OCI-LY7 (cell line): ENCODE measurements at regions not wholly inside any gene's neighbourhood (a gene's known extent, or its start where the extent isn't known, plus 50 kb on each side); places are given as distances from the start of the nearest gene placed in this dataset.

Source experiments
- BruUV-seq: library from RNA; stranded (reverse); fragments of 400-500 nt; replicated peaks from 2 replicates; lab custom pipeline; 2021; lab: Mats Ljungman, UMichigan
- CTCF ChIA-PET: fragments of 300-600 bp; sonication (Branson Sonifier 250); formaldehyde crosslinking; loops from one replicate; lab custom pipeline; 2022; ENCODE audit warnings: antibody characterized with exemption; ENCODE audit not compliant: unreplicated experiment; lab: Charles Lee
- POLR2A ChIA-PET: fragments of 300-600 bp; sonication (Branson Sonifier 250); formaldehyde crosslinking; loops from one replicate; lab custom pipeline; 2022; ENCODE audit warnings: antibody characterized with exemption; lab: Charles Lee
- DNase-seq: peaks from one replicate; pipeline ENCODE4 v3.0.0-alpha.2; 2015; ENCODE audit warnings: low spot score
- H2AFZ ChIP-seq: fragments of 200-600 bp; sonication (generic), shearing (Covaris generic); 2 replicates; pipeline ENCODE4 v1.6.1; 2014; ENCODE audit warnings: mild to moderate bottlenecking, antibody characterized with exemption, low read length, moderate library complexity
- H3K27ac ChIP-seq: fragments of 200-600 bp; sonication (generic); 2 replicates; pipeline ENCODE4 v1.5.1; 2014; ENCODE audit warnings: mixed run types, low read depth, mild to moderate bottlenecking, moderate library complexity, low read length, inconsistent platforms; ENCODE audit not compliant: poor library complexity, severe bottlenecking
- H3K36me3 ChIP-seq: fragments of 200-600 bp; sonication (generic); 2 replicates; pipeline ENCODE4 v1.6.1; 2014; ENCODE audit warnings: mild to moderate bottlenecking, antibody characterized with exemption, low read length, moderate library complexity, mixed read lengths; ENCODE audit not compliant: insufficient read depth
- H3K4me1 ChIP-seq: fragments of 200-600 bp; sonication (generic); 2 replicates; pipeline ENCODE4 v1.5.1; 2014; ENCODE audit warnings: mild to moderate bottlenecking, low read length; ENCODE audit not compliant: insufficient read depth, poor library complexity, severe bottlenecking
- H3K4me2 ChIP-seq: fragments of 200-600 bp; sonication (generic); 2 replicates; pipeline ENCODE4 v1.6.1; 2014; ENCODE audit warnings: mild to moderate bottlenecking, low read length
- H3K4me3 ChIP-seq: fragments of 200-600 bp; sonication (generic); 2 replicates; pipeline ENCODE4 v1.5.1; 2014; ENCODE audit warnings: mild to moderate bottlenecking, low read depth, low read length; ENCODE audit not compliant: poor library complexity, severe bottlenecking
- H3K79me2 ChIP-seq: fragments of 200-600 bp; sonication (generic); 2 replicates; pipeline ENCODE4 v1.6.1; 2016; ENCODE audit warnings: low read depth, mild to moderate bottlenecking, low read length, moderate library complexity, mixed read lengths; ENCODE audit not compliant: insufficient read depth
- H3K9me2 ChIP-seq: fragments of 200-600 bp; sonication (generic); 2 replicates; pipeline ENCODE4 v1.6.1; 2016; ENCODE audit warnings: mild to moderate bottlenecking, low read length, mixed read lengths; ENCODE audit not compliant: insufficient read depth
- H3K9me3 ChIP-seq: fragments of 200-600 bp; sonication (generic); 2 replicates; pipeline ENCODE4 v1.6.1; 2014; ENCODE audit warnings: mild to moderate bottlenecking, mixed run types, low read length, mixed read lengths
- H4K20me1 ChIP-seq: fragments of 200-600 bp; sonication (generic); 2 replicates; pipeline ENCODE4 v1.6.1; 2014; ENCODE audit warnings: mild to moderate bottlenecking, antibody characterized with exemption, low read length, moderate library complexity, mixed read lengths; ENCODE audit not compliant: insufficient read depth
- EZH2phosphoT487 ChIP-seq: fragments of 200-600 bp; sonication (generic); IDR thresholded peaks from 2 replicates; pipeline ENCODE4 v1.6.1; 2018; ENCODE audit warnings: low read depth, borderline replicate concordance, mild to moderate bottlenecking, mixed run types, antibody characterized with exemption, low read length, moderate library complexity, mixed read lengths
- intact Hi-C: fragments of 100-400 bp; cut with micrococcal nuclease; formaldehyde crosslinking; loops from one replicate; pipeline ENCODE4 v1.10.0; 2022; ENCODE audit not compliant: unreplicated experiment
- TF ChIP-seq, protein P1 (sequence below): fragments of 200-600 bp; sonication (generic); conservative IDR thresholded peaks from 2 replicates; pipeline ENCODE4 v1.5.1; 2014; ENCODE audit warnings: mild to moderate bottlenecking, antibody characterized with exemption, low read length, moderate library complexity, mixed read lengths

DNA sequence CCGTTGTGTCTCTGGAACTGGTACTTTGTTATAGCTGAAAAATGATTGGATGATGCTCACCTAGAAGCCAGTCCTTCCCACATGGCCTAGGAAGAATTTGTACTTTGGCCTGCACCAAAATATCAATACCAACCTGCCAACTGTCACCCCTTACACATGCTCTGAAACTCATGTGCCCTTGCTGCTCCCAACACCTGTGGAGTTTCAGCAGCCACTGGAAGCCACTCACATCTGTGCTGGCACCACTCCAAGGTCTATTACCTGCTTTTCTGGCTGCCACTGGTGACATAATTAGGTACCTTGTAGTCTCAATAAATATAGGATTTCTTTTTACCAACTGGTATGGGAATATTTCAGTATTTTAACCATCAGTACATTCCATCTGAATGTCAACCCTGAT, 363.6 kb downstream of the SH3GL2 start:
- intact Hi-C loops = no loop called here
- Histone ChIP-seq H3K4me1 (no peaks in the 10 kb centered on the region), H3K9me2 (no peaks in the 10 kb centered on the region), H3K79me2 (no peaks in the 10 kb centered on the region), H3K36me3 (no peaks in the 10 kb centered on the region), H3K9me3 (no peaks in the 10 kb centered on the region), H3K4me3 (no peak overlapping the region), H3K4me2 (no peak overlapping the region), H4K20me1 (no peaks in the 10 kb centered on the region), H3K27ac (no peak overlapping the region), H2AFZ (no peak overlapping the region)
- no peak for DNase-seq
- ChIA-PET CTCF (no interaction called here), POLR2A (no interaction called here)
- no TSS peak for BruUV-seq
- TF ChIP-seq, protein P1, sequence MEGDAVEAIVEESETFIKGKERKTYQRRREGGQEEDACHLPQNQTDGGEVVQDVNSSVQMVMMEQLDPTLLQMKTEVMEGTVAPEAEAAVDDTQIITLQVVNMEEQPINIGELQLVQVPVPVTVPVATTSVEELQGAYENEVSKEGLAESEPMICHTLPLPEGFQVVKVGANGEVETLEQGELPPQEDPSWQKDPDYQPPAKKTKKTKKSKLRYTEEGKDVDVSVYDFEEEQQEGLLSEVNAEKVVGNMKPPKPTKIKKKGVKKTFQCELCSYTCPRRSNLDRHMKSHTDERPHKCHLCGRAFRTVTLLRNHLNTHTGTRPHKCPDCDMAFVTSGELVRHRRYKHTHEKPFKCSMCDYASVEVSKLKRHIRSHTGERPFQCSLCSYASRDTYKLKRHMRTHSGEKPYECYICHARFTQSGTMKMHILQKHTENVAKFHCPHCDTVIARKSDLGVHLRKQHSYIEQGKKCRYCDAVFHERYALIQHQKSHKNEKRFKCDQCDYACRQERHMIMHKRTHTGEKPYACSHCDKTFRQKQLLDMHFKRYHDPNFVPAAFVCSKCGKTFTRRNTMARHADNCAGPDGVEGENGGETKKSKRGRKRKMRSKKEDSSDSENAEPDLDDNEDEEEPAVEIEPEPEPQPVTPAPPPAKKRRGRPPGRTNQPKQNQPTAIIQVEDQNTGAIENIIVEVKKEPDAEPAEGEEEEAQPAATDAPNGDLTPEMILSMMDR = no peak
- no peak for TF ChIP-seq EZH2phosphoT487

DNA sequence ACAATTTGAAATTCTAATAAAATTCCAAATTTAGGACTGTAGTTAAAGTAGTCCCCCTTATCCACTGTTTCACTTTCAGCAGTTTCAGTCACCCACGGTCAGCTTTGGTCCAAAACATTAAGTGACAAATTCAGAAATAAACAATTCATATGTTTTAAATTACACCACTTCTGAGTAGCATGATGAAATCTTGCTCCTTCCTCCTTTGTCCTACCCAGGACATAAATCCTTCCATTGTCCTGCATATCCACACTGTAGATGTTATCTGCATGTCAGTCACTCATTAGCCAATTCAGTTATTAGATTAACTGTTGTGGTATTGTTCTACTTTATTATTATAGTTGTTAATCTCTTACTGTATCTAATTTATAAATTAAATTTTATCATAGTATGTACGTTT, 376.5 kb downstream of the SH3GL2 start:
- no peak overlapping the region for H3K4me2 ChIP-seq
- no peak for TF ChIP-seq EZH2phosphoT487
- TF ChIP-seq, protein P1 = no peak
- H3K36me3 ChIP-seq = no peaks in the 10 kb centered on the region
- no TSS peak for BruUV-seq
- H3K79me2 ChIP-seq = no peaks in the 10 kb centered on the region
- H3K4me3 ChIP-seq = no peak overlapping the region
- H4K20me1 ChIP-seq = no peaks in the 10 kb centered on the region
- no peak overlapping the region for H3K27ac ChIP-seq
- DNase-seq = no peak
- no peaks in the 10 kb centered on the region for H3K9me3 ChIP-seq
- ChIA-PET POLR2A (interaction anchor here (0.9 kb wide), 1 partner anchor 126 kb away, joined by 3 read pairs; no protein-coding TSS in a partner anchor), CTCF (no interaction called here)
- no peaks in the 10 kb centered on the region for H3K9me2 ChIP-seq
- intact Hi-C loops = no loop called here
- H3K4me1 ChIP-seq = no peaks in the 10 kb centered on the region
- no peak overlapping the region for H2AFZ ChIP-seq

- H3K36me3 ChIP-seq = no peaks in the 10 kb centered on the region
- H3K4me3 ChIP-seq = no peak overlapping the region
- intact Hi-C loops = no loop called here
- H2AFZ ChIP-seq = no peak overlapping the region
- no peak overlapping the region for H3K27ac ChIP-seq
- no peaks in the 10 kb centered on the region for H3K4me1 ChIP-seq
- no peaks in the 10 kb centered on the region for H4K20me1 ChIP-seq
- no peak for DNase-seq
- H3K79me2 ChIP-seq = no peaks in the 10 kb centered on the region
- H3K4me2 ChIP-seq = no peak overlapping the region
- POLR2A ChIA-PET = interaction anchor here (0.7 kb wide), 1 partner anchor 441 kb away, joined by 3 read pairs; no protein-coding TSS in a partner anchor
- TF ChIP-seq, protein P1 = no peak
- TF ChIP-seq EZH2phosphoT487 = no peak
- H3K9me3 ChIP-seq = no peaks in the 10 kb centered on the region
- CTCF ChIA-PET = no interaction called here
- H3K9me2 ChIP-seq = no peaks in the 10 kb centered on the region
- no TSS peak for BruUV-seq
Observed at GRCh38 chr9:17958363-17958762, 379.5 kb downstream of the SH3GL2 start.
